Suprapubic skin (tissue), 3 donors: ENCODE measurements at regions not wholly inside any gene's neighbourhood (a gene's known extent, or its start where the extent isn't known, plus 50 kb on each side); places are given as distances from the start of the nearest gene placed in this dataset.

Experiments
- POLR2AphosphoS5 ChIP-seq, 3 donors: sonication (generic); formaldehyde crosslinking; IDR thresholded peaks; one replicate each; pipeline ENCODE4 v1.6.1; 2017; ENCODE audit warnings: antibody characterized with exemption in 3 of 3
- TF ChIP-seq, protein P1 (sequence below), 2 donors: fragments of 200-600 bp in 1 of 2; fragments of 450-650 bp in 1 of 2; sonication (generic) in 1 of 2; IDR thresholded peaks; one replicate each; pipeline ENCODE4 v1.5.1; 2016 to 2019; ENCODE audit warnings: antibody characterized with exemption in 2 of 2, mild to moderate bottlenecking in 1 of 2, moderate library complexity in 1 of 2

GRCh38 chr3:109679664-109680063 is 342.3 kb upstream of the DPPA4 start:
- TF ChIP-seq, protein P1, sequence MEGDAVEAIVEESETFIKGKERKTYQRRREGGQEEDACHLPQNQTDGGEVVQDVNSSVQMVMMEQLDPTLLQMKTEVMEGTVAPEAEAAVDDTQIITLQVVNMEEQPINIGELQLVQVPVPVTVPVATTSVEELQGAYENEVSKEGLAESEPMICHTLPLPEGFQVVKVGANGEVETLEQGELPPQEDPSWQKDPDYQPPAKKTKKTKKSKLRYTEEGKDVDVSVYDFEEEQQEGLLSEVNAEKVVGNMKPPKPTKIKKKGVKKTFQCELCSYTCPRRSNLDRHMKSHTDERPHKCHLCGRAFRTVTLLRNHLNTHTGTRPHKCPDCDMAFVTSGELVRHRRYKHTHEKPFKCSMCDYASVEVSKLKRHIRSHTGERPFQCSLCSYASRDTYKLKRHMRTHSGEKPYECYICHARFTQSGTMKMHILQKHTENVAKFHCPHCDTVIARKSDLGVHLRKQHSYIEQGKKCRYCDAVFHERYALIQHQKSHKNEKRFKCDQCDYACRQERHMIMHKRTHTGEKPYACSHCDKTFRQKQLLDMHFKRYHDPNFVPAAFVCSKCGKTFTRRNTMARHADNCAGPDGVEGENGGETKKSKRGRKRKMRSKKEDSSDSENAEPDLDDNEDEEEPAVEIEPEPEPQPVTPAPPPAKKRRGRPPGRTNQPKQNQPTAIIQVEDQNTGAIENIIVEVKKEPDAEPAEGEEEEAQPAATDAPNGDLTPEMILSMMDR (IDR thresholded peaks at IDR 0.05) = no peak
- TF ChIP-seq POLR2AphosphoS5 (IDR thresholded peaks at IDR 0.05) = no peak
